PC-3 (cell line): ENCODE measurements at regions not wholly inside any gene's neighbourhood (a gene's known extent, or its start where the extent isn't known, plus 50 kb on each side); places are given as distances from the start of the nearest gene placed in this dataset.

ENCODE experiments used
- ATAC-seq: fragments of 200-7000 bp; cut with Tn5 transposase; 2 replicates; pipeline ENCODE4 v1.9.1; 2020; ENCODE audit warnings: mild to moderate bottlenecking, moderate library complexity
- BruUV-seq: library from RNA; stranded (reverse); fragments of 400-500 nt; replicated peaks from 2 replicates; lab custom pipeline; 2021; lab: Mats Ljungman, UMichigan
- CTCF ChIA-PET: fragments of 300-600 bp; sonication (Branson Sonifier 250); formaldehyde crosslinking; loops from one replicate; lab custom pipeline; 2022; ENCODE audit warnings: antibody characterized with exemption; lab: Charles Lee
- POLR2A ChIA-PET: fragments of 300-600 bp; sonication (Branson Sonifier 250); formaldehyde crosslinking; loops from one replicate; lab custom pipeline; 2022; ENCODE audit warnings: antibody characterized with exemption; ENCODE audit not compliant: unreplicated experiment; lab: Charles Lee
- DNase-seq: peaks from one replicate; pipeline ENCODE4 v3.0.0-alpha.2; 2015
- H2AFZ ChIP-seq: fragments of 300-600 bp; sonication (generic); 2 replicates; pipeline ENCODE4 v1.6.0; 2016; ENCODE audit warnings: antibody characterized with exemption, low read length
- H3F3A ChIP-seq: fragments of 300-600 bp; sonication (generic); one replicate; pipeline ENCODE4 v1.6.0; 2017; ENCODE audit warnings: antibody characterized with exemption, low read length, control low read depth, mild to moderate bottlenecking; ENCODE audit not compliant: unreplicated experiment
- H3K27ac ChIP-seq: fragments of 300-600 bp; sonication (generic); 2 replicates; pipeline ENCODE4 v1.5.1; 2016; ENCODE audit warnings: mild to moderate bottlenecking, low read length
- H3K27me3 ChIP-seq: fragments of 300-600 bp; sonication (generic); 2 replicates; pipeline ENCODE4 v1.6.1; 2016; ENCODE audit warnings: low read length, mixed read lengths
- H3K36me3 ChIP-seq: fragments of 300-600 bp; sonication (generic); 2 replicates; pipeline ENCODE4 v1.6.1; 2016; ENCODE audit warnings: low read depth, mixed run types, low read length, mixed read lengths
- H3K4me1 ChIP-seq: fragments of 300-600 bp; sonication (generic); 2 replicates; pipeline ENCODE4 v1.5.1; 2016; ENCODE audit warnings: low read length; ENCODE audit not compliant: insufficient read depth
- H3K4me2 ChIP-seq: fragments of 300-600 bp; sonication (generic); 2 replicates; pipeline ENCODE4 v1.6.0; 2016; ENCODE audit warnings: low read length
- H3K4me3 ChIP-seq: fragments of 300-600 bp; sonication (generic); 2 replicates; pipeline ENCODE4 v1.5.1; 2016; ENCODE audit warnings: mild to moderate bottlenecking, low read length, mixed read lengths
- H3K79me2 ChIP-seq: fragments of 300-600 bp; sonication (generic); 2 replicates; pipeline ENCODE4 v1.6.1; 2017; ENCODE audit warnings: low read length, mixed read lengths
- H3K9ac ChIP-seq: fragments of 300-600 bp; sonication (generic); 2 replicates; pipeline ENCODE4 v1.6.0; 2016; ENCODE audit warnings: mild to moderate bottlenecking, low read length
- H3K9me2 ChIP-seq: fragments of 300-600 bp; sonication (generic); replicated peaks from 2 replicates; pipeline ENCODE4 v1.6.1; 2016; ENCODE audit warnings: mixed run types, low read length, mixed read lengths
- H3K9me3 ChIP-seq: fragments of 300-600 bp; sonication (generic); 2 replicates; pipeline ENCODE4 v1.6.1; 2016; ENCODE audit warnings: low read length, mixed read lengths
- H4K20me1 ChIP-seq: fragments of 300-600 bp; sonication (generic); 2 replicates; pipeline ENCODE4 v1.6.1; 2016; ENCODE audit warnings: low read length, mixed read lengths
- EZH2 ChIP-seq: fragments of 300-600 bp; sonication (generic); IDR thresholded peaks from one replicate; pipeline ENCODE4 v1.6.1; 2017; ENCODE audit warnings: antibody characterized with exemption, mild to moderate bottlenecking, low read length; ENCODE audit not compliant: unreplicated experiment
- EZH2phosphoT487 ChIP-seq: fragments of 300-600 bp; sonication (generic); IDR thresholded peaks from 2 replicates; pipeline ENCODE4 v1.6.1; 2018; ENCODE audit warnings: mild to moderate bottlenecking, antibody characterized with exemption, low read length, borderline replicate concordance
- intact Hi-C: fragments of 100-400 bp; cut with micrococcal nuclease; formaldehyde crosslinking; loops from 2 replicates; pipeline ENCODE4 v1.9.0; 2023
- TF ChIP-seq, protein P1 (sequence below): fragments of 300-600 bp; sonication (generic); conservative IDR thresholded peaks from 2 replicates; pipeline ENCODE4 v1.5.1; 2017; ENCODE audit warnings: antibody characterized with exemption, low read depth, mild to moderate bottlenecking, low read length

DNA sequence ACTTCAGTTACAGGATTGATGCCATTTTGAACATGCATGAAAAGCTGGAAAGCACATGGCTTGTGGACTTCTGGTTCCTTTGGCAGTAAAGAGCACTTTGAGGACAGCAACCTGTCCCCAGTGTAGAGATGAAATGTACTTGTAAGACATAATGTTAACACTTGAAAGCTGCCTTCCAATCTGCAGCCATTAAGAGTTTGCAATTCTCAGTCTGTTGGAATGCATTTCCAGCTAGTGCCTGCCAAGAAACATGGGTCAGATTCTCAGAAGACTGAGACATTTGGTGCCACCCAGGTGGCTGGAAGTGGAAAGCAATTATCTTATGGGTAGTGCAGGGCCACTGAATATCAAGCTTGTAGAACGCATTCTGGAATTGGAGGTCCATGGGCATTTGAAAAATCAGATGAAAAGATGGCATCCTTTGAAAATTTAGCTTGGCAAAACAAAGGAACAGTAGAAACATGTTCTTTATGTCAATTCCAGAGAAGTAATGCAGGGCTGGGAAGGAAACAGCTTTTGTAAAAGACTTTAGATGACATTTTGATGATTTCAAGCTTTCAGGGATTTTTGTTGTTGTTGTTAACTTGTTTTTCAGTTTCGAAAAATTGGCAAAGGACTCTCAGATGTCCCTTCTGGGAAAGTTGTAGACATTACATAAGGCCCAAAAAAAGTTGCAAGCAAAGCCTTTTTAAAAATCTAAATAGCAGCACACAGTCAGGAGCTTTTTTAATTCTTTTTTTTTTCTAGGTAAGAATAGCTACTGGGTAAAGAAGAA, 147.0 kb downstream of the ABCA8 start:
- H3K27ac ChIP-seq, result no peak overlapping the region
- H3K4me3 ChIP-seq, result no peak overlapping the region
- H3K9ac ChIP-seq, result no peak overlapping the region
- H3K79me2 ChIP-seq, result no peaks in the 10 kb centered on the region
- no peaks in the 10 kb centered on the region for H3K36me3 ChIP-seq
- no peaks in the 10 kb centered on the region for H4K20me1 ChIP-seq
- no peak for DNase-seq
- no peak overlapping the region for H3K4me2 ChIP-seq
- no peaks in the 10 kb centered on the region for H3K4me1 ChIP-seq
- no peak for ATAC-seq
- CTCF ChIA-PET, result interaction anchor here (0.9 kb wide), 1 partner anchor 99 kb away, joined by 3 read pairs; no protein-coding TSS in a partner anchor
- POLR2A ChIA-PET, result interaction anchor here (0.6 kb wide), 1 partner anchor 101 kb away, joined by 5 read pairs; no protein-coding TSS in a partner anchor
- no peak overlapping the region for H2AFZ ChIP-seq
- H3K9me2 ChIP-seq, result 0 out of 2 replicates have a peak, but pooled peaks cover 2% of the 10 kb centered on the region
- H3K27me3 ChIP-seq, result no peaks in the 10 kb centered on the region
- no TSS peak for BruUV-seq
- H3F3A ChIP-seq, result no peaks in the 10 kb centered on the region
- intact Hi-C loops, result no loop called here
- no peaks in the 10 kb centered on the region for H3K9me3 ChIP-seq
- no peak for TF ChIP-seq EZH2
- TF ChIP-seq EZH2phosphoT487, result no peak
- TF ChIP-seq, protein P1, sequence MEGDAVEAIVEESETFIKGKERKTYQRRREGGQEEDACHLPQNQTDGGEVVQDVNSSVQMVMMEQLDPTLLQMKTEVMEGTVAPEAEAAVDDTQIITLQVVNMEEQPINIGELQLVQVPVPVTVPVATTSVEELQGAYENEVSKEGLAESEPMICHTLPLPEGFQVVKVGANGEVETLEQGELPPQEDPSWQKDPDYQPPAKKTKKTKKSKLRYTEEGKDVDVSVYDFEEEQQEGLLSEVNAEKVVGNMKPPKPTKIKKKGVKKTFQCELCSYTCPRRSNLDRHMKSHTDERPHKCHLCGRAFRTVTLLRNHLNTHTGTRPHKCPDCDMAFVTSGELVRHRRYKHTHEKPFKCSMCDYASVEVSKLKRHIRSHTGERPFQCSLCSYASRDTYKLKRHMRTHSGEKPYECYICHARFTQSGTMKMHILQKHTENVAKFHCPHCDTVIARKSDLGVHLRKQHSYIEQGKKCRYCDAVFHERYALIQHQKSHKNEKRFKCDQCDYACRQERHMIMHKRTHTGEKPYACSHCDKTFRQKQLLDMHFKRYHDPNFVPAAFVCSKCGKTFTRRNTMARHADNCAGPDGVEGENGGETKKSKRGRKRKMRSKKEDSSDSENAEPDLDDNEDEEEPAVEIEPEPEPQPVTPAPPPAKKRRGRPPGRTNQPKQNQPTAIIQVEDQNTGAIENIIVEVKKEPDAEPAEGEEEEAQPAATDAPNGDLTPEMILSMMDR, result no peak

DNA sequence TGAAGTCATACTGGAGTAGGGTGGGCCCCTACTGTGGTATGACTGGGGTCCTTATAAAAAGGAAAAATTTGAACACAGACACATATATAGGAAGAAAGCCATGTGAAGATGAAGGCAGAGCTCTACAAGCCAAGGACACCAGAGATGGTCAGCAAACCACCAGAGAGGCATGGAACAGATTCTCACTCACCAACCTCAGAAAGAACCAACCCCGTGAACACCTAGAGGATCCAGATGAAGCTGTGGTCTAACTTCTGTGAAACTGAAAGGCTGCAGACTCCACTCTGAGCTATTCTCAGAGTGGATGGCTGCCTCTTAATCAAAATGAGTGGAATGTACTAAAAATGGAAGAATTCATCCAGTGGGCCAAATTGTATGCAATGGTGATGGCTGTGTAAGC, 149.6 kb downstream of the ABCA8 start:
- ChIA-PET CTCF (no interaction called here), POLR2A (no interaction called here)
- H2AFZ ChIP-seq, result no peak overlapping the region
- no peak for TF ChIP-seq EZH2
- TF ChIP-seq, protein P1, result no peak
- no peak for TF ChIP-seq EZH2phosphoT487
- H3K9ac ChIP-seq, result no peak overlapping the region
- no peaks in the 10 kb centered on the region for H3K9me2 ChIP-seq
- no peaks in the 10 kb centered on the region for H4K20me1 ChIP-seq
- H3K27ac ChIP-seq, result no peak overlapping the region
- H3K36me3 ChIP-seq, result no peaks in the 10 kb centered on the region
- no peak for ATAC-seq
- no peak overlapping the region for H3K4me3 ChIP-seq
- H3K4me1 ChIP-seq, result no peaks in the 10 kb centered on the region
- DNase-seq, result no peak
- no peak overlapping the region for H3K4me2 ChIP-seq
- H3K9me3 ChIP-seq, result no peaks in the 10 kb centered on the region
- no peaks in the 10 kb centered on the region for H3F3A ChIP-seq
- H3K79me2 ChIP-seq, result no peaks in the 10 kb centered on the region
- 0 out of 2 replicates have a peak, but pooled peaks cover 3% of the 10 kb centered on the region for H3K27me3 ChIP-seq
- intact Hi-C loops, result no loop called here
- no TSS peak for BruUV-seq
